AG04450 (cell line): ENCODE measurements at regions not wholly inside any gene's neighbourhood (a gene's known extent, or its start where the extent isn't known, plus 50 kb on each side); places are given as distances from the start of the nearest gene placed in this dataset.

ENCODE experiments used
- CTCF ChIA-PET: fragments of 300-600, 350-600 bp; formaldehyde crosslinking; extraction: SDS; loops from one replicate; lab custom pipeline; 2022; ENCODE audit warnings: antibody characterized with exemption, inconsistent platforms; lab: Charles Lee
- POLR2A ChIA-PET: fragments of 350-600 bp; formaldehyde crosslinking; extraction: SDS; loops from one replicate; lab custom pipeline; 2021; ENCODE audit warnings: antibody characterized with exemption, inconsistent platforms; lab: Yijun Ruan, JAX
- DNase-seq: peaks from one replicate; pipeline ENCODE4 v3.0.0-alpha.2; 2011; ENCODE audit warnings: low read depth, low spot score
- H3K27ac ChIP-seq: one replicate; pipeline ENCODE4 v1.5.1; 2012; ENCODE audit warnings: low read depth, low read length, control low read depth
- H3K27me3 ChIP-seq: one replicate; pipeline ENCODE4 v1.6.0; 2012; ENCODE audit warnings: low read length; ENCODE audit not compliant: control insufficient read depth, insufficient read depth
- H3K4me3 ChIP-seq: 2 replicates; pipeline ENCODE4 v1.5.1; 2011; ENCODE audit warnings: mild to moderate bottlenecking, low read depth, low read length, control low read depth
- H3K9me3 ChIP-seq: 2 replicates; pipeline ENCODE4 v1.5.1; 2012; ENCODE audit warnings: low read length; ENCODE audit not compliant: control insufficient read depth, insufficient read depth
- TF ChIP-seq, protein P1 (sequence below): IDR thresholded peaks from 2 replicates; pipeline ENCODE4 v1.5.1; 2011; ENCODE audit warnings: low read depth, low read length, control low read depth, inconsistent platforms

DNA sequence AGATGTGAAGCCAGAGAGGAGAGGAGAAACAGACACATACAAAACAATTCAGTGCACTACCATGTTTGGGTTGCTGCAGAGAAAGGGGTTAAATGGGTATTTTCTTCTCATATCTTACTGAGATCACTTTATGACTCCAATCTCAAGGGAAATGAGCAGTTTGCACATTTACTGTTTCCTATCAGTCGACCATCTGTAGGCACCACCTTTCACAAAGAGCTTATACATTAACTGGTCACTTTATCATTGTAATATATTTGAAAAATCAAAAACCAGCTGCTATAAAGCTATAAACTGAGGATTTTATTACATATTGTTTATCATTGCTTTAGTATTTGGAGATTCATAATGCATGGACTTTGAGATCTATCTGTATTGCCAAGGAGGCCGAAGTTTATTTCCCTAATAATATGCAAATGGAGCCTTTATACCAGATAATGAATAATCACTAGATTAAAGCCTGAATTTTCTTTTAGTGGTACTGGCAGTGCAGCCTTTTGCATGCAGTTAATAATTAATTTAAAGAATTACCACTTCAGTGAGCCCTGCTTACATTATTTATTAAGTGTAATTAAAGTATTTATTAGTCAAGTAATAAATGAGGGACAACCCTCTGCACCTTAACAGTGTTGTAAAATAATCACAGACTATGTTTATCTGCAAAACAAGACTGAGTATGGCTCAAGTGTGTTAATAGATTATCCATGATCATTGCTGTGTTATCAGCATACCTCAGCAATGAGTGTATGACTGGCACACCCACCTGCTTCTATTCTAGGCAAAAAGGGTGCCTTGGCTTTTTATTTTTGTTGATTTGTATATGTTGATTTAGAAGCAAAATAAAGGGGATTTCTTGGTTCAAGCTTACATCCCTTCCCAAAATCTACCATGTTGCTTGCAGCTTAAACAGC, 167.7 kb upstream of the SLC14A2 start:
- H3K27me3 ChIP-seq = no peaks in the 10 kb centered on the region
- TF ChIP-seq, protein P1, sequence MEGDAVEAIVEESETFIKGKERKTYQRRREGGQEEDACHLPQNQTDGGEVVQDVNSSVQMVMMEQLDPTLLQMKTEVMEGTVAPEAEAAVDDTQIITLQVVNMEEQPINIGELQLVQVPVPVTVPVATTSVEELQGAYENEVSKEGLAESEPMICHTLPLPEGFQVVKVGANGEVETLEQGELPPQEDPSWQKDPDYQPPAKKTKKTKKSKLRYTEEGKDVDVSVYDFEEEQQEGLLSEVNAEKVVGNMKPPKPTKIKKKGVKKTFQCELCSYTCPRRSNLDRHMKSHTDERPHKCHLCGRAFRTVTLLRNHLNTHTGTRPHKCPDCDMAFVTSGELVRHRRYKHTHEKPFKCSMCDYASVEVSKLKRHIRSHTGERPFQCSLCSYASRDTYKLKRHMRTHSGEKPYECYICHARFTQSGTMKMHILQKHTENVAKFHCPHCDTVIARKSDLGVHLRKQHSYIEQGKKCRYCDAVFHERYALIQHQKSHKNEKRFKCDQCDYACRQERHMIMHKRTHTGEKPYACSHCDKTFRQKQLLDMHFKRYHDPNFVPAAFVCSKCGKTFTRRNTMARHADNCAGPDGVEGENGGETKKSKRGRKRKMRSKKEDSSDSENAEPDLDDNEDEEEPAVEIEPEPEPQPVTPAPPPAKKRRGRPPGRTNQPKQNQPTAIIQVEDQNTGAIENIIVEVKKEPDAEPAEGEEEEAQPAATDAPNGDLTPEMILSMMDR = no peak
- POLR2A ChIA-PET = no interaction called here
- H3K4me3 ChIP-seq = no peak overlapping the region
- CTCF ChIA-PET = no interaction called here
- no peak overlapping the region for H3K27ac ChIP-seq
- H3K9me3 ChIP-seq = no peaks in the 10 kb centered on the region
- DNase-seq = no peak

DNA sequence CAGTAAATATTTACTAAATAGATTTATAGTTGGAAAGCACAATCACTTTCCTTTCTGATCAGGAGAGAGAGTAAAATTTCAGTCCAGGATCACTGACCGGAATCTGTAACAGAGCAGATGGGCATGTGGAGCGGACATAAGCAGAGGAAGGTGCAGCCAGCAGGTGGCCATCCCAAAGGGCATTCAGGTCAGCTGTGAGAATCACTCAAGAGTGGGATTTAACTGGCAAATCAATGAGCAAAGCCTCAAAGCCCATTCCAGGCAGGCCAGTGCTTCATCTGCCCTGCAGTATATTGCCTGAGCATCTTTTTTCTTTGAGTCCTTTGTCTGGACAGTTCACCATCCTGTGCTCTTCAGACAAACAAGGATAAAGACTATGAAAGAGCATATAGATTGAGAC, 166.4 kb upstream of the SLC14A2 start:
- DNase-seq = no peak
- TF ChIP-seq, protein P1 = no peak
- no peaks in the 10 kb centered on the region for H3K9me3 ChIP-seq
- H3K4me3 ChIP-seq = no peak overlapping the region
- no peak overlapping the region for H3K27ac ChIP-seq
- CTCF ChIA-PET = interaction anchor here (0.6 kb wide), 1 partner anchor 173 kb away, joined by 3 read pairs; no protein-coding TSS in a partner anchor
- POLR2A ChIA-PET = no interaction called here
- no peaks in the 10 kb centered on the region for H3K27me3 ChIP-seq

DNA sequence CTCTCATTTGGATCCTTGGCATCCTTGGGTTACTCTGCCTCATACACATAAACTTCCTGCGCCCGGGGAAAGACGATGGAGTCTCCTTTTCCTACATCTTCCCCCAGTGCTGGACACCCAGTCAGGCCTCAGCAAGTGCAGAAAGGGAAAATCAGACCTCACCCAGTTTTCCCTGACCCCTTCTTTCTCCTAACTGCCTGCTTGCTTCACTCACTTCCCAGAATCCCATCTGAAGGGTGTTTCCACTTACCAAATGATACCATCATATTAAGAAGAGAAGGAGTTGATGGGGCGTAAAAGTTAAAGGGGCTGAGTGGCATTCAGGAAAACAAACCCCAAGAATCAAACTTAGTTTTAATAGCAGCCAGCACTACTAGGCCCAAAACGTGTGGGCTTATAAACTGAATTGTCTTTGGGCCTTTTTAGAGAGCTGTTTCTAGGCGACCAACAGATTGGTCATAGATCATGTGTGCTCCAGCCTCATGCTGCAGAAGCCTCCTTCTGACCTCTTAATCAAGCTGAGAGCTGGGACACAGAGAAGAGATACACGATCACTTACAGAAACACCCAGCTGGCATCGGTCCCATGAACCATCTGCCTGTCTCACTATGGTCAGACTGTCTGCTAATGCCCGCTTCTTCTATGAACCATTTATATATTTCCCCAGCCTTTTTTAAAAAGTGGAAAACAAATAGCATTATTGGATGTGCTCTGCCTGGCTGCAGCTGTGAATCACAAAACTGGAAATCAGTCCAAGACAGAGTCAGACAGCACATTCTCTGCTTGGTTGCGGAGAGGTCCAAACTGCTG, 165.7 kb upstream of the SLC14A2 start:
- CTCF ChIA-PET = no interaction called here
- POLR2A ChIA-PET = no interaction called here
- TF ChIP-seq, protein P1 = no peak
- no peaks in the 10 kb centered on the region for H3K9me3 ChIP-seq
- H3K27ac ChIP-seq = no peak overlapping the region
- H3K27me3 ChIP-seq = no peaks in the 10 kb centered on the region
- no peak overlapping the region for H3K4me3 ChIP-seq
- no peak for DNase-seq

GRCh38 chr18:45456090-45457021, 158.9 kb upstream of the SLC14A2 start:
- H3K9me3 ChIP-seq = no peaks in the 10 kb centered on the region
- H3K4me3 ChIP-seq = no peak overlapping the region
- H3K27me3 ChIP-seq = no peaks in the 10 kb centered on the region
- ChIA-PET CTCF (no interaction called here), POLR2A (interaction anchor here (0.6 kb wide), 1 partner anchor 1145 kb away, joined by 4 read pairs; no protein-coding TSS in a partner anchor)
- TF ChIP-seq, protein P1 = no peak
- DNase-seq = no peak
- H3K27ac ChIP-seq = no peak overlapping the region
